ACHN (cell line): ENCODE measurements at regions not wholly inside any gene's neighbourhood (a gene's known extent, or its start where the extent isn't known, plus 50 kb on each side); places are given as distances from the start of the nearest gene placed in this dataset.
"Not testable (repeated sequence)": the region's sequence is repeated elsewhere in the genome, so short reads cannot be mapped to it uniquely, and the experiment has no call there.

Experiments used
- DNase-seq: peaks from one replicate; pipeline ENCODE4 v3.0.0-alpha.2; 2015
- in situ Hi-C: cut with HindIII; loops from 2 replicates; pipeline ENCODE4 v1.10.0; 2017; ENCODE audit warnings: low sequenced_read_pairs, low pct_ligation_motif_present, low pct_unique_long_range_greater_than_20kb

DNA sequence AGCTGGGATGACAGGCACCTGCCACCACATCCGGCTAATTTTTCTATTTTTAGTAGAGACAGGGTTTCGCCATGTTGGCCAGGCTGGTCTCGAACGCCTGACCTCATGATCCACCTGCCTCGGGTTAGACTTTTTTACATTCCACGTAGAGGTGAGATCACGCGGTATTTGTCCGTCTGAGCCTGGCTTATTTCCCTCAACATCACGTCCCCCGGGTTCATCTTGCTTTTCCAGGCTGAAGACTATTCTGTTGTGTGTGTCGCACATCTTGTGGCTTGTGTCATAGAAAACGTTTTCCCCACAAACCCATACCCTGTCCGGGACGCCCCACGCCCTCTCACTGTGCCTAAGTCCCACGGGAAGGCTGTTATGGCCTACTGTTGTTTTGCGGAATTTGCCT is 185.3 kb downstream of the CRLF2 start:
- DNase-seq = no peak
- in situ Hi-C loops = no loop called here

DNA sequence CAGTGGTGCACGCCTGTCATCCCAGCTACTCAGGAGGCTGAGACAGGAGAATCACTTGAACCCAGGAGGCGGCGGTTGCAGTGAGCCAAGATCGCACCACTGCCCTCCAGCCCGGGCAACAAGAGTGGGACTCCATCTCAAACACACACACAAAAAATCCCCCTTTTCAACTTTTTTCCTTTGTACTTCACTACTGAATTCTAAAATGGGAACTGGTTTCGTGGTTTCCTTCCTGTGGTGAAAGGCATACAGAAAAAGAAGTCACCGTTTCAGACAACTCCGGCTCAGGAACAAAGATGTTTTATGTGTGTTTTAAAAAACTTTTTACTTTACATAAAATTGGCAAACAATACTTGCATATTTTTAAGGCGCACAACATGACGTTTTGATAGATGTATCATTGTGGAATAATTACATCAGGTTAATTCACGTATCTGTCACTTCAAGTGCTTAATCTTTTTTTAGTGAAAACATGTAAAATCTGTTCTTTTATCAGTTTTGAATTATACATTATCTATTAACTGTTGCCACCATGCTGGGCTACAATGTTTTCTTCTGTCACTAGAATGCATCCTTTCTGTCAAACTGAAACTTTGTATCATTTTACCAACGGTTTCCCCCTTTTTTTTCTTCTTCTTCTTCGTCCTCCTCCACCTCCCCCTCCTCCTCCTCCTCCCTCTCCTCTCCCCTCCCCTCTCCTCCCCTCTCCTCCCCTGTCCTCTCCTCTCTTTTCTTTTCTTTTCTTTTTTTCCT is 186.0 kb downstream of the CRLF2 start:
- in situ Hi-C loops = no loop called here
- DNase-seq = no peak

DNA sequence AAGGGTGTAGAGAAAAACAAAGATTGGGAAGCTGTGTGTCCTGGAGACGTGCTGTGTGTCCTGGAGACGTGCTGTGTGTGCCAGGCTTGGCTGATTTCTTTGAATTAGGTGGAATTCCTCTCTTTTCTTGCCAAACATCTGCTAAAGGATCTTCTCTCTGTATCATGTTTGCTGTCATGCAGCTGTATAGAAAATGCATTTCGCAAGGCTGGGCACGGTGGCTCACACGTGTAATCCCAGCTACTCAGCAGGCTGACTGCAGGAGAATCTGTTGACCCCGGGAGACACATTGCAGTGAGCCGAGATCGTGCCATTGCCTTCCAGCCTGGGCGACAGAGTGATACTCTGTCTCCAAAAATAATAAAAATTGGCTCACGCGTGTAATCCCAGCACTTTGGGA is 187.0 kb downstream of the CRLF2 start:
- no peak for DNase-seq
- in situ Hi-C loops = no loop called here

DNA sequence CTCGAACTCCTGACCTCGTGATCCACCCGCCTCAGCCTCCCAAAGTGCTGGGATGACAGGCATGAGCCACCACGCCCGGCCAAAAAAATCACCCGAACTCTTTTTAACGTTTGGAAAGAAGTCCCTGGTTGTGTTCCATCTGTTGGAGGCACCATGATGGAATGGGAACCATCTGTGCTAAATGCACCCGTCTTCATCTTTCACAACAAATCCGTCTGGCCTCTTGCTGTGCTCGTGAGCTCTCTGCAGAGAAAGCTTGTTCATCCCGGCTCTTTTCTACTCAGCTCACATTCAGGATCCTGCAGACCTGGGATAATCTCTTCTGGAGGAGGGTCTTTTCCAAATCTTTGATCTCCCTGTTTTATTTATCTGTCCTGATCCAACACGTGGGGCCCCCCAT is 188.8 kb downstream of the CRLF2 start:
- DNase-seq = no peak
- in situ Hi-C loops = no loop called here

DNA sequence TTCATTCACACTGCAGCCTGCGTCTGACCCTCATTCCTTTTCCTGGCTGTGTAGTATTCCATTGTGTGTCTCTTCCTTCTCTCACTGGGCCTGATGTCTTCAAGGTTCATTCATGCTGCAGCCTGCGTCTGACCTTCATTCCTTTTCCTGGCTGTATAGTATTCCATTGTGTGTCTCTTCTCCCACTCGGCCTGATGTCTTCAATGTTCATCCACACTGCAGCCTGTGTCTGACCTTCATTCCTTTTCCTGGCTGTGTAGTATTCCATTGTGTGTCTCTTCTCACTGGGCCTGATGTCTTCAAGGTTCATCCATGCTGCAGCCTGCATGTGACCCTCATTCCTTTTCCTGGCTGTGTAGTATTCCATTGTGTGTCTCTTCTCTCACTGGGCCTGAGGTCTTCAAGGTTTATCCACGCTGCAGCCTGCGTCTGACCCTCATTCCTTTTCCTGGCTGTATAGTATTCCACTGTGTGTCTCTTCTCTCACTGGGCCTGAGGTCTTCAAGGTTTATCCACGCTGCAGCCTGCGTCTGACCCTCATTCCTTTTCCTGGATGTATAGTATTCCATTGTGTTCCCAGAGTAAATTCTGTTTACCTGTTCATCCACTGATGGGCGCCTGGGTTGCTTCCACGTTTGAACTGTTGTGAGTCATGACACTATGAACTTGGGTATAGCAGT is 191.0 kb downstream of the CRLF2 start:
- DNase-seq, in situ Hi-C loops: not testable (repeated sequence)

DNA sequence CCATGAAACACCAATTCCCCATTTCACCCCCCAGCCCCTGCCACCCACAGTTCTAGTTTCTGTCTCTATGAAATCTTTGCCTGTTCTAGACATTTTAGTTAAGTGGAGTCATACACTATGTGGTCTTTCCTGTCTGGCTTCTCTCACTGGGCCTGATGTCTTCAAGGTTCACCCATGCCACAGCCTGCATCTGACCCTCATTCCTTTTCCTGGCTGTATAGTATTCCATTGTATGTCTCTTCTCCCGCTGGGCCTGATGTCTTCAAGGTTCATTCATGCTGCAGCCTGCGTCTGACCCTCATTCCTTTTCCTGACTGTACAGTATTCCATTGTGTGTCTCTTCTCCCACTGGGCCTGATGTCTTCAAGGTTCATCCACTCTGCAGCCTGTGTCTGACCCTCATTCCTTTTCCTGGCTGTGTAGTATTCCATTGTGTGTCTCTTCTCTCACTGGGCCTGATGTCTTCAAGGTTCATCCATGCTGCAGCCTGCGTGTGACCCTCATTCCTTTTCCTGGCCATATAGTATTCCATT is 191.7 kb downstream of the CRLF2 start:
- DNase-seq = no peak
- in situ Hi-C loops = no loop called here

DNA sequence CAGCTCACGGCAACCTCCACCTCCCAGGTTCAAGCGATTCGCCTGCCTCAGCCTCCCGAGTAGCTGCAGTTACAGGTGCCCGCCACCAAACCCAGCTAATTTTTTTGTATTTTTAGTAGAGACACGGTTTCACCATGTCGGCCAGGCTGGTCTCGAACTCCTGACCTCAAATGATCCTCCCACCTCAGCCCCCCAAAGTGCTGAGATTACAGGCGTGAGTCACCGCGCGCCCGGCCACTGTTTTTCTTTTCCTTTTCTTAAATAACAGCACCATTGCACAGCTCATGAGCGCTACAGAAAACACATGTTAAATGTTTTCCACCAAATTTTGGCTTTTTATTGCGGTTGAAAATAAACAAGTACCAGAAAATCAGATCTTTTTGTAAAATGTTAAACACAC is 195.5 kb downstream of the CRLF2 start:
- DNase-seq, in situ Hi-C loops: not testable (repeated sequence)

DNA sequence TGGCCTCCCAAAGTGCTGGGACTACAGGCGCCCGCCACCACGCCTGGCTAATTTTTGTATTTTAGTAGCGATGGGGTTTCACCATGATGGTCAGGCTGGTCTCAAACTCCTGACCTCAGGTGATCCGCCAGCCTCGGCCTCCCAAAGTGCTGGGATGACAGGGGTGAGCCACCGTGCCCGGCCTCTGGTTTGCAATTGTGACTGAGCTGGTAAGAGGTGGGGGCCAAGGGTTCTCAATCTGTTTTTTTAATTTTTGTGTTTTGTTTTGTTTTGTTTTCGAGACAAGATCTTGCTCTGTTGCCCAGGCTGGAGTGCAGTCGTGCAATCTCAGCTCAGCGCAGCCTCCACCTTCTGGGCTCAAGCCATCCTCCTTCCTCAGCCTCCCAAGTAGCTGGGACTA is 196.2 kb downstream of the CRLF2 start:
- in situ Hi-C loops, DNase-seq: not testable (repeated sequence)

DNA sequence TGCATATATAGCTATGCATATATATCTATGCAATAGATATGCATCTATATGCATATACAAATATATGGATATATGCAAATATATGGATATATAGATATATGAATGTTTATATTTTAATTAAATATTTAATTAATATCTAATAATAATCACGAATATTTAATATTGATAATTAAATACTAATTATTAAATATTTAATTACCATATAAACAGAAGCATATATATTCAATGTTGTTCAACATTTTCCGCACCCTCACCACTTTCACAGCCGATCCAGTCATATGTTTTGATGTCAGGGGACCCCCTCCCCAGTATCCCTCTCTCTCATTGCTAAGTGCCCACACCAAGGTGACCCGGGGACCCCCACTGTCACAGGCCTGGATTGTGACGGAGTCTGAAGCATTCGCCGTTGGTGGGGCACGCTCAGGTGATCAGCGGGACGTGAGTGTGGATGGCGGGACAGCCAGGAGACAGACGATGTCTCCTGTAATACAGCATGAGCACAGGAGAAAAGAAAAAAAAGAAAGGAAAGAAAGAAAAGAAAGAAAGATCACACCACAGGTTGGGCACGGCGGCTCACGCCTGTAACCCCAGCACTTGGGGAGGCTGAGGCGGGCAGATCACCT is 199.7 kb downstream of the CRLF2 start:
- in situ Hi-C loops = no loop called here
- DNase-seq = no peak

DNA sequence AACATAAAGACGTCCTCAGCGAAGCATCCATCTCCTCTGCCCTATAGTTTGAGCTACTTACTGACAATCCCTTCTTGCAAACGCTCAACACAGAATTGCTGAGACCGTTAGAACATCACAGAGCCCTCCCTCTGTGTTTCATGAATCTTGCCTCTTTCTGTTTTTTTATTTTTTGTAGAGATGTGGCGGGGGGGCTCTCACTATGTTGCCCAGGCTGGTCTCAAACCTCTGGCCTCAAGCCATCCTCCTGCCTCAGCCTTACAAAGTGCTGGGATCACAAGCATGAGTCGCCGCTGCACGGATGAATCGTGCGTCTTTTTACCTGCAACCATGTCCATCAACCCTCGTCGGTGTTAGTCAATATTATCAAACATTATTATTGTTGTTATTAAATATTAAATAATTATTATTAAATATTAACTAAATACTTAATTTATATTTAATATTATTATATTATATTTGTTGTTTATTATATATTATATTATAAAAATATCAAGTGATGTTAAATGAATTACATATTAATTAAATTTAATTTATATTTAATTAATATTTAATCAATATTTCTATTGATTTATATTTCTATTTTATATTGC is 200.7 kb downstream of the CRLF2 start:
- no peak for DNase-seq
- in situ Hi-C loops = no loop called here

DNA sequence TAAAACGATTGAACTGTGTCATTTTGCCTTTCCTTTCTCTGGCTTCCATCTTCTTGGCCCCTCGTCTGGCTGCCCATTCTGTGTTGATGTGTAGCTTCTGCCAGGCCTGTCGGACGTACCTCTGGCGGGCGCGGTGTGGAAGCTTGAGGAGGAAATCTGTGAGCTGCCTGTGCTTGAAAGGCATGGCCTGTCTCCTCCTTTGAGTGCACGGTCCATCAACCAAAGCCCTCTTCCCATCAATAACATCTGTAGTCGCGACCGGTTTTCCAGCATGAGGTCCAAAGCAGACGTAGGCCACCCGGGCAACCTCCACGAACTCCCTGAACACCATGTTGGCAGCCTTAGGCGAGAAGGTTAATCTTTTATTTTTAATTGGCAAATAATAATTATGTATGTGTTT is 202.7 kb downstream of the CRLF2 start:
- in situ Hi-C loops = no loop called here
- no peak for DNase-seq

DNA sequence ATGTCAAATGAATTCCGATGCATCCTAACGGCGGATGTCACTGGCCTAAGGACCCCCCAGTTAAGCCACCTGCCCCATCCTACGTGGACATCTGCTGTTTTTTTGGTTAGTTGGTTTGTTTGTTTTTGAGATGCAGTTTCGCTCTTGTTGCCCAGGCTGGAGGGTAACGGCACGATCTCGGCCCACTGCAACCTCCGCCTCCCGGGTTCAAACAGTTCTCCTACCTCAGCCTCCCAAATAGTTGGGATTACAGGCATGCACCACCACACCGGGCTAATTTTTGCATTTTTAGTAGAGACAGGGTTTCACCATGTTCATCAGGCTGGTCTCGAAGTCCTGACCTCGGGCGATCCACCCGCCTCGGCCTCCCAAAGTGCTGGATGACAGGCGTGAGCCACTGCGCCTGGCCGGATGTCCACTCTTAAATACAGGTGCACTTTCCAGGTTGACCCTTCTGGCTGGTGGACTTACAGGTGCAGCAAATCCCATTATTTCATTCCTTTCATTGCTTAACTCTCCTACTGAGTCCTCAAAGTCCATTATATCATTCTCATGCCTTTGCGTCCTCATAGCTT is 206.2 kb downstream of the CRLF2 start:
- no peak for DNase-seq
- in situ Hi-C loops = no loop called here

DNA sequence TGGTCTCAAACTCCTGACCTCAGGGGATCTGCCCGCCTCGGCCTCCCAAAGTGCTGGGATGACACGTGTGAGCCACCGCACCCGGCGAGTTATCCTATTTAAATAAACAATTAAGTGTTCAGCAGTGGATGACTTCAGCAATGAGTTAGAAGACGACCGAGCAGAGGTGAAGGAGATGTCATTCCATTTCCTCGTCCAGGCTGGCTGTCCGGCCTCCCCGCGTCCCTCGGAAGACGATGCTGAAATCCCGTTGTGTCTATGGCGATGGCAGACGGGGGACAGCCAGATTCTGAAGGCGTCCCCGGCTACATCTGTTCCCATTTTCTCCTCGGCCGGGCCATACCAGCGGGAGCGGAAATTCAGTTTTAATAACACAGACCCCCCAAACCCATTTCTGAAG is 209.8 kb downstream of the CRLF2 start:
- no peak for DNase-seq
- in situ Hi-C loops = no loop called here

DNA sequence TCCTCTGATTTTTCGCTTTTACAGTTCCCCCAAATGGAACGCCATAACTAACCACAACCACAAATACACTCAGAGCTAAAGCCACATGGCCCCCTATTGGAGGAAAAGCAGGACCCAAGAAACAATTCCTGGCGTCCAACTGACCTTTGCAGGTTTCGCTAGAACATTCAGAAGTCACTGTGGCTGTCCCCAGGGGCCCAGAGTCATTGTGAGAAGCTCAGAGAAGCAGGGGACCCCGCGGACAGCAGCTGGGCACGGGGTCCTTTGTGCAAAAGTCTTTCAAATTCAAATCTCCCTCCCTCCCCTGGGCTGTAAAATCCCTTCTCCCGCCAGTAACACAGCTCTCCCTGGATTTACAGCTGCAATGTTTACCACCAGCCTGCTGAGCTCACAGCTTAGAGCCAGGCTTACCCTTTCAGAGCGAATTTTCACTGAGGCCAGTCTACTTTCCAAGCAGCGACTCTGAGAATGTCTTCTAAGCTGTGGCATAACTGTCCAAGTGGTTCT is 214.8 kb downstream of the CRLF2 start:
- DNase-seq = no peak
- in situ Hi-C loops = no loop called here

DNA sequence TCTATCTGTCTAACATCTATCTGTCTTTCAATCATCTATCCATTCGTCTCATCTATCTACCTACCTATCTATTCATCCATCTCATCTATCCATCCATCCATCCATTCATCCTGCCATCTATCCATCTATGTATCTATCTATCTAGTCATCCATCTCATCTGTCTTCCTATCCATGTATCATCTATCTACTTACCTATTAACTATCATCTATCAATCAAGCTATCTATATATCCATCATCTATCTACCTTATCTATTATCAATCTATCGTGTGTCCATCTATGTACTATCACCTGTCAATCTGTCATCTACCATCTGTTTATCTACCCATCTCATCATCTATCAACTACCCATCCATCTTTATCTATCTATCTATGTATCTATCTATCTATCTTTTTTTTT is 217.7 kb downstream of the CRLF2 start:
- DNase-seq = no peak
- in situ Hi-C loops = no loop called here

DNA sequence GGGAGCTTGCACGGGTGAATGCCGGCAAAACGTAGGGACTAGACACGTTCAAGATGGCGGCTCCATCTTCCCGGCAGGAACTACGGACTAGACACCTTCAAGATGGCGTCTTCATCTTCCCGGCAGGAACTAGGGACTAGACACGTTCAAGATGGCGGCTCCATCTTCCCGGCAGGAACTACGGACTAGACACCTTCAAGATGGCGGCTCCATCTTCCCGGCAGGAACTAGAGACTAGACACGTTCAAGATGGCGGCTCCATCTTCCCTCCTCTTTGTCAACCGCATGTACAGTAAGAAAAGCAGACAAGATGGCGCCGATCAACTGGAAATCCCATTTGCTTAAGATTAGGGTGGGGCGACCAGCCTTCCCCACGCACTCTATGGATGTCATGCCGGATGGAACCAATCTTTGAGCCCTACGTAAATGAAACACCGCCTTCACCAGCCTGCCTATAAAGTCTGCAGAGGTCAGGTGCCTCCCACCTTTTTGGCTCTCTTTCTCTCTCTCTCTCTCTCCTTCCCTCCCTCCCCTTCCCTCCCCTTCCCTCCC is 222.4 kb downstream of the CRLF2 start:
- no peak for DNase-seq
- in situ Hi-C loops = no loop called here

DNA sequence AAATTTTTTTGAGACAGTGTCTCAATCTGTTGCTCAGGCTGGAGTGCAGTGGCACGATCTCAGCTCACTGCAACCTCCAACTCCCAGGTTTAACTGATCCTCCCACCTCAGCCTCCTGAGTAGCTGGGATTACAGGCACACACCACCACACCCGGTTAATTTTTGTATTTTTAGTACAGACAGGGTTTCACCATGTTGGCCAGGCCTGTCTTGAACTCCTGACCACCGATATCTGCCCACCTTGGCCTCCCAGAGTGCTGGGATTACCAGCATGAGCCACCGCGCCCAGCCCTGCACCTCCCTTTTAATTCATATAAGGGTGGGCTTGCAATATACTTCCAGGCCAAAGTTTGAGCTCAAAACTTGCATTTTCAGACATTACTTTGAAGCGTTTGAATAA is 223.9 kb downstream of the CRLF2 start:
- in situ Hi-C loops, DNase-seq: not testable (repeated sequence)

DNA sequence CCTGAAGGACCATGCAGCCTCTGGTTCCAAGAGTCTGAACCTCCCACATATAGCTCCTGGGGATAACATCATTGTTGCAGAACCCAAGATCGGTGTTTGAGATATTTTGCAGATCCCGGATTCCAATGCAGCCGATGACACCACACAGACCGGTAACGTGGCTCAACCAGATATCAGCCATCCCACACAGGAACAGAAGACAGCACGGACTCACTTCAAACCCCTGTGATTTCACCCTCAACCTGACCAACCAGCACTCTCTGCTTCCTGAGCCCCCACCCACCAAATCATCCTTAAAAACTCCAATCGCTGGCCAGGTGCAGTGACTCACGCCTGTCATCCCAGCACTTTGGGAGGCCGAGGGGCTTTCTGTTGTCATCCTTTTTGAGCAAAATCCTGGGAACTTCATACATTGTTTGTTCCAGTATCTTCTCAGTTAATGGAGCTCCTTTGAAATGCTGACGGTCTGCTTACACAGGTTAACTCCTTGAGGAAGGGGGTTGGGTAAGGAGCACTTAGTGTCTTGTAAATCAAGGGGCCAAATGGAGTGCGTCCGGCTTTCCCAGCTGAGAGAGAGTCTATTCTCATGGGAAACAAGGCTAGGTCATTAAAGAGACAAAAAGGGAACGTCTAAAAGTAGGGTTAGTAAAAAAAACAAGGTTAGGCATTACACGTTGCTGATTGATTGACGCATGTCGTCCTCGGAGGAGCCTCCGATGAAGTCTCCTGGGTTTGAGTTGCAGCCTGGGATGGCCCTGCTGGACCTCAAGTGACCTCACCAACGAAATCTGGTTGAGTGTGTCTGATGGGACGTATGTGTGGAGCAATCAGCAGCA is 230.4 kb downstream of the CRLF2 start:
- in situ Hi-C loops = no loop called here
- DNase-seq = no peak
